ENCODE measurements at regions not wholly inside any gene's neighbourhood (a gene's known extent, or its start where the extent isn't known, plus 50 kb on each side); places are given as distances from the start of the nearest gene placed in this dataset.

DNA sequence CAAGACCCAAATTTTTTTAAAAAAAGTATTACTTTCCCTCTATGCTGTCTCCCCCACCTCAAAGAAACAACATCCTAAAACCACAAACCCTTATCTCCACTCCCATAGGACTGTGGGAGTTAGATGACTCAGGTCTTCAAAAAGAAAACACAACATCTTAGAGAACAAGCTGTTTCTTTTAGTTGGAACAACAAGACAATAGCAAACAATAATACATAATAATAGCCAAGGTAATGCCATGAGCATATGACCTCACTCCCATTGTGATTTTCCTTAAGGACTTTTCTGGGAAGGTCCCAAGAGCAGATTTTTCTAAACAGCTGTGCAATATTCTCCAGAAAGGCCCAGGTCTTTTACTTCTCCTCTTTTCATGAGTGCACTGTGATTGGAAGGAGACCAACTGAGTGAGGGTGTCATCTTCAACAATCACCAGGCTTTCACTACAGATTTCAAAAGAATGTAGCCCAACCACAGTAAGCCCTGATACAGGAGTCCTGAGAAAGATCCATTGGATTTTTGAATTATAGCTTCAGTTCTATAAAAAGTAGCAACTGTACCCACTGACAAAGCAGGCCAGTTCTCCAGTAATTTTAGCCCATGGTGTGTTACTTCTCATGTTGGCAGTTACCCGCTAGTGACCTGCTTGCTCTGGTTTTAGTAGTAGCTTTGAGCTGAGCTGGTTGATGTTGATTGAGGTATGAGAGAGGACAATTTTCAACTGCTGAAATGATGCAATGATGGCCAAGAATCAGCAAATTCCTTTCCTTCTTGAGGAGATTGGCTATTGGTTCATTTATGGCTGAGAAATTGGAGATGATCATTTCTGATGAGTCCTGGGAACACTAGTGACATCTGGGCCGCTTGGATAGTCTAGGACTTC is 144.5 kb upstream of the TCF4 start (continued):
- TF ChIP-seq NFIX (CRISPR knock-in tag; IDR thresholded peaks at IDR 0.05; ENCODE audit: low read depth) (no peak), RNF2 (IDR thresholded peaks at IDR 0.05) (peak; percentile 58; the same call in 1 of the 2 replicates), RBFOX2 (IDR thresholded peaks at IDR 0.05; ENCODE audit: low read depth, low read length) (0 out of 2 replicates have a peak, but pooled peaks have one; percentile 29), TEAD4 (IDR thresholded peaks at IDR 0.05; ENCODE audit: low read length) (peak; percentile 91), TEAD4 (CRISPR knock-in tag; IDR thresholded peaks at IDR 0.05; ENCODE audit: borderline replicate concordance) (no peak), NFE2 (IDR thresholded peaks at IDR 0.05; ENCODE audit: low read depth) (peak; percentile 92), MEIS2 (IDR thresholded peaks at IDR 0.05; ENCODE audit: partially characterized antibody) (peak; percentile 24), MECOM (CRISPR knock-in tag; IDR thresholded peaks at IDR 0.05) (no peak), RBM14 (IDR thresholded peaks at IDR 0.05; ENCODE audit: borderline replicate concordance, insufficient read depth, low read depth, low read length) (no peak), MTA3 (IDR thresholded peaks at IDR 0.05; ENCODE audit: borderline replicate concordance) (no peak), NR2C2 (CRISPR knock-in tag; IDR thresholded peaks at IDR 0.05) (no peak), NR2C2 (tag; IDR thresholded peaks at IDR 0.05) (peak; percentile 47), MAZ (CRISPR knock-in tag; conservative IDR thresholded peaks at IDR 0.05 in 1 of 2, IDR thresholded peaks at IDR 0.05 in 1 of 2) (no peak; a peak in 1 of 4 replicates), FOSL1 (tag; conservative IDR thresholded peaks at IDR 0.05) (peak; percentile 98), MED1 (CRISPR knock-in tag; IDR thresholded peaks at IDR 0.05; ENCODE audit: borderline replicate concordance) (no peak), NCOR1 (IDR thresholded peaks at IDR 0.05) (peak; percentile 91)
- TF ChIP-seq, protein P1, sequence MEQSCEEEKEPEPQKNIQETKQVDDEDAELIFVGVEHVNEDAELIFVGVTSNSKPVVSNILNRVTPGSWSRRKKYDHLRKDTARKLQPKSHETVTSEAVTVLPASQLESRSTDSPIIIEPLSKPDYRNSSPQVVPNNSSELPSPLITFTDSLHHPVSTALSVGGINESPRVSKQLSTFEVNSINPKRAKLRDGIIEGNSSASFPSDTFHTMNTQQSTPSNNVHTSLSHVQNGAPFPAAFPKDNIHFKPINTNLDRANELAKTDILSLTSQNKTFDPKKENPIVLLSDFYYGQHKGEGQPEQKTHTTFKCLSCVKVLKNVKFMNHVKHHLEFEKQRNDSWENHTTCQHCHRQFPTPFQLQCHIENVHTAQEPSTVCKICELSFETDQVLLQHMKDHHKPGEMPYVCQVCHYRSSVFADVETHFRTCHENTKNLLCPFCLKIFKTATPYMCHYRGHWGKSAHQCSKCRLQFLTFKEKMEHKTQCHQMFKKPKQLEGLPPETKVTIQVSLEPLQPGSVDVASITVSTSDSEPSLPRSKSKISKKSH (CRISPR knock-in tag; IDR thresholded peaks at IDR 0.05) = no peak
- TF ChIP-seq, protein P2, sequence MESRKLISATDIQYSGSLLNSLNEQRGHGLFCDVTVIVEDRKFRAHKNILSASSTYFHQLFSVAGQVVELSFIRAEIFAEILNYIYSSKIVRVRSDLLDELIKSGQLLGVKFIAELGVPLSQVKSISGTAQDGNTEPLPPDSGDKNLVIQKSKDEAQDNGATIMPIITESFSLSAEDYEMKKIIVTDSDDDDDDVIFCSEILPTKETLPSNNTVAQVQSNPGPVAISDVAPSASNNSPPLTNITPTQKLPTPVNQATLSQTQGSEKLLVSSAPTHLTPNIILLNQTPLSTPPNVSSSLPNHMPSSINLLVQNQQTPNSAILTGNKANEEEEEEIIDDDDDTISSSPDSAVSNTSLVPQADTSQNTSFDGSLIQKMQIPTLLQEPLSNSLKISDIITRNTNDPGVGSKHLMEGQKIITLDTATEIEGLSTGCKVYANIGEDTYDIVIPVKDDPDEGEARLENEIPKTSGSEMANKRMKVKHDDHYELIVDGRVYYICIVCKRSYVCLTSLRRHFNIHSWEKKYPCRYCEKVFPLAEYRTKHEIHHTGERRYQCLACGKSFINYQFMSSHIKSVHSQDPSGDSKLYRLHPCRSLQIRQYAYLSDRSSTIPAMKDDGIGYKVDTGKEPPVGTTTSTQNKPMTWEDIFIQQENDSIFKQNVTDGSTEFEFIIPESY (CRISPR knock-in tag; IDR thresholded peaks at IDR 0.05) = no peak
- TF ChIP-seq, protein P3, sequence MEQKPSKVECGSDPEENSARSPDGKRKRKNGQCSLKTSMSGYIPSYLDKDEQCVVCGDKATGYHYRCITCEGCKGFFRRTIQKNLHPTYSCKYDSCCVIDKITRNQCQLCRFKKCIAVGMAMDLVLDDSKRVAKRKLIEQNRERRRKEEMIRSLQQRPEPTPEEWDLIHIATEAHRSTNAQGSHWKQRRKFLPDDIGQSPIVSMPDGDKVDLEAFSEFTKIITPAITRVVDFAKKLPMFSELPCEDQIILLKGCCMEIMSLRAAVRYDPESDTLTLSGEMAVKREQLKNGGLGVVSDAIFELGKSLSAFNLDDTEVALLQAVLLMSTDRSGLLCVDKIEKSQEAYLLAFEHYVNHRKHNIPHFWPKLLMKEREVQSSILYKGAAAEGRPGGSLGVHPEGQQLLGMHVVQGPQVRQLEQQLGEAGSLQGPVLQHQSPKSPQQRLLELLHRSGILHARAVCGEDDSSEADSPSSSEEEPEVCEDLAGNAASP (IDR thresholded peaks at IDR 0.05) = no peak
- TF ChIP-seq, protein P4, sequence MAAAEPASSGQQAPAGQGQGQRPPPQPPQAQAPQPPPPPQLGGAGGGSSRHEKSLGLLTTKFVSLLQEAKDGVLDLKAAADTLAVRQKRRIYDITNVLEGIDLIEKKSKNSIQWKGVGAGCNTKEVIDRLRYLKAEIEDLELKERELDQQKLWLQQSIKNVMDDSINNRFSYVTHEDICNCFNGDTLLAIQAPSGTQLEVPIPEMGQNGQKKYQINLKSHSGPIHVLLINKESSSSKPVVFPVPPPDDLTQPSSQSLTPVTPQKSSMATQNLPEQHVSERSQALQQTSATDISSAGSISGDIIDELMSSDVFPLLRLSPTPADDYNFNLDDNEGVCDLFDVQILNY (CRISPR knock-in tag; IDR thresholded peaks at IDR 0.05) = no peak
- TF ChIP-seq, protein P5, sequence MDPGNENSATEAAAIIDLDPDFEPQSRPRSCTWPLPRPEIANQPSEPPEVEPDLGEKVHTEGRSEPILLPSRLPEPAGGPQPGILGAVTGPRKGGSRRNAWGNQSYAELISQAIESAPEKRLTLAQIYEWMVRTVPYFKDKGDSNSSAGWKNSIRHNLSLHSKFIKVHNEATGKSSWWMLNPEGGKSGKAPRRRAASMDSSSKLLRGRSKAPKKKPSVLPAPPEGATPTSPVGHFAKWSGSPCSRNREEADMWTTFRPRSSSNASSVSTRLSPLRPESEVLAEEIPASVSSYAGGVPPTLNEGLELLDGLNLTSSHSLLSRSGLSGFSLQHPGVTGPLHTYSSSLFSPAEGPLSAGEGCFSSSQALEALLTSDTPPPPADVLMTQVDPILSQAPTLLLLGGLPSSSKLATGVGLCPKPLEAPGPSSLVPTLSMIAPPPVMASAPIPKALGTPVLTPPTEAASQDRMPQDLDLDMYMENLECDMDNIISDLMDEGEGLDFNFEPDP (CRISPR knock-in tag; IDR thresholded peaks at IDR 0.05) = no peak
